K562 (cell line): ENCODE measurements at regions not wholly inside any gene's neighbourhood (a gene's known extent, or its start where the extent isn't known, plus 50 kb on each side); places are given as distances from the start of the nearest gene placed in this dataset.

Source experiments
- MYNN ChIP-seq, 2 experiments: sonication (generic); formaldehyde crosslinking in 1 of 2; IDR thresholded peaks; 2 replicates each; pipeline versions ENCODE4 v1.5.0 to v1.6.1; 2016 to 2020; ENCODE audit warnings: antibody characterized with exemption in 1 of 2, missing genetic modification reagents in 1 of 2
- NCOA1 ChIP-seq: fragments of 450-650 bp; IDR thresholded peaks from 2 replicates; pipeline ENCODE4 v1.6.1; 2016; ENCODE audit warnings: low read depth
- POLR2AphosphoS5 ChIP-seq: IDR thresholded peaks from 2 replicates; pipeline ENCODE4 v1.6.1; 2011; ENCODE audit warnings: mild to moderate bottlenecking, low read depth, low read length, moderate library complexity; ENCODE audit not compliant: control insufficient read depth, insufficient read depth
- SMARCA5 ChIP-seq: fragments of 450-650 bp; IDR thresholded peaks from 2 replicates; pipeline ENCODE4 v1.6.1; 2016

DNA sequence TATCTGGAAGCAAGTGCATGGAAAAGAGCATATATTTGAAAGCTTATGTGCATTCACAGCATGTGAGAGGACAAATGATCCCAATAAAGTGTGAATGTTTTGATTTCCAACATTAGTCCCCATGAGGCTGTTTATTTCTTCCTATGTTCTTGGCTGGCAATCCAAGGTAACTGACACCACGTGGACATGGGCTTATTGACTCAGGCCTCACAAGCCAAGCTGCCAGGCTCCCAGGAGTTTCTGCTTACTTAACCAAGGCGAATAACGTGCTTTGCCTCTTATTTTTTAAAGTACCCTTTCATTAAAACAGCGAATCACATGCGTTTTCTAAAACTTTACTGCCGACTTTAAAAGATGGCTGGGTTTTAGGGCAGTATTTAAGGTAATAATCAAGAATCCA, 441.7 kb downstream of the FUT8 start:
- no peak for TF ChIP-seq SMARCA5
- no peak for TF ChIP-seq MYNN (IDR thresholded peaks at IDR 0.05)
- TF ChIP-seq MYNN (CRISPR knock-in tag; IDR thresholded peaks at IDR 0.05): no peak
- no peak for TF ChIP-seq POLR2AphosphoS5
- TF ChIP-seq NCOA1: no peak
